A549 (cell line): ENCODE measurements at regions not wholly inside any gene's neighbourhood (a gene's known extent, or its start where the extent isn't known, plus 50 kb on each side); places are given as distances from the start of the nearest gene placed in this dataset.

ENCODE experiments used
- ATAC-seq, 2 experiments: fragments of 200-7000 bp in 1 of 2; fragments of >200 bp in 1 of 2; cut with Nextera tagmentation in 1 of 2; cut with Tn5 transposase in 1 of 2; 3 replicates each; pipeline versions ENCODE4 v1.8.0 to v1.9.1; 2018 to 2020; ENCODE audit warnings: mild to moderate bottlenecking in 1 of 2, moderate library complexity in 1 of 2
- CTCF ChIA-PET: fragments of 300-600 bp; sonication (Branson Sonifier 250); formaldehyde crosslinking; extraction: SDS; loops from one replicate; lab custom pipeline; 2021; ENCODE audit warnings: antibody characterized with exemption, inconsistent platforms; lab: Yijun Ruan, JAX
- POLR2A ChIA-PET: fragments of 350-600 bp; formaldehyde crosslinking; extraction: SDS; loops from one replicate; lab custom pipeline; 2021; ENCODE audit warnings: antibody characterized with exemption, inconsistent platforms; lab: Yijun Ruan, JAX
- DNase-seq, 2 experiments: peaks; one replicate each; pipeline versions ENCODE4 v3.0.0 to v3.0.0-alpha.2; 2011 to 2016; ENCODE audit warnings: low read depth in 1 of 2, low spot score in 1 of 2
- FAIRE-seq: peaks from 2 replicates; lab custom pipeline; 2011; peaks lifted over from hg19 to GRCh38; lab: Jason Lieb, UNC
- H3K27ac ChIP-seq, 2 experiments: fragments of >200 bp; sonication (Bioruptor Twin); formaldehyde crosslinking; 3 replicates each; pipeline ENCODE4 v1.5.1; 2016 to 2017
- H3K4me1 ChIP-seq: fragments of >200 bp; sonication (Bioruptor Twin); formaldehyde crosslinking; 3 replicates; pipeline ENCODE4 v1.6.1; 2016
- H3K4me2 ChIP-seq: fragments of >200 bp; sonication (Bioruptor Twin); formaldehyde crosslinking; 3 replicates; pipeline ENCODE4 v1.6.1; 2016
- H3K4me3 ChIP-seq: fragments of >200 bp; sonication (Bioruptor Twin); formaldehyde crosslinking; 3 replicates; pipeline ENCODE4 v1.5.1; 2016
- H3K9me3 ChIP-seq: fragments of >200 bp; sonication (Bioruptor Twin); formaldehyde crosslinking; 3 replicates; pipeline ENCODE4 v1.6.1; 2016
- ATOH8 ChIP-seq: fragments of 250-450 bp; sonication (Bioruptor Pico); IDR thresholded peaks from 2 replicates; pipeline ENCODE4 v1.5.0; 2020; ENCODE audit warnings: low read depth, mild to moderate bottlenecking, moderate library complexity
- CBX2 ChIP-seq: fragments of 200-600 bp; sonication (generic); IDR thresholded peaks from 2 replicates; pipeline ENCODE4 v1.6.1; 2016; ENCODE audit warnings: low read depth, mild to moderate bottlenecking, borderline replicate concordance
- CHD2 ChIP-seq: fragments of 150-350 bp; IDR thresholded peaks from 2 replicates; pipeline ENCODE4 v1.6.1; 2014; ENCODE audit warnings: low read length; ENCODE audit not compliant: partially characterized antibody
- CHD4 ChIP-seq: fragments of 200-600 bp; sonication (generic); IDR thresholded peaks from 2 replicates; pipeline ENCODE4 v1.6.1; 2016; ENCODE audit warnings: antibody characterized with exemption, mild to moderate bottlenecking, borderline replicate concordance
- ELK1 ChIP-seq: fragments of 150-350 bp; IDR thresholded peaks from 2 replicates; pipeline ENCODE4 v1.6.1; 2014; ENCODE audit warnings: low read depth, mild to moderate bottlenecking, low read length
- ESRRA ChIP-seq: fragments of 150-350 bp; IDR thresholded peaks from 2 replicates; pipeline ENCODE4 v1.6.1; 2014; ENCODE audit warnings: mild to moderate bottlenecking, low read length, borderline replicate concordance
- FOSB ChIP-seq: fragments of 250-450 bp; sonication (Bioruptor Pico); IDR thresholded peaks from 2 replicates; pipeline ENCODE4 v1.5.0; 2020; ENCODE audit warnings: mild to moderate bottlenecking, moderate library complexity
- GATA3 ChIP-seq: IDR thresholded peaks from 2 replicates; pipeline ENCODE4 v1.6.1; 2012; ENCODE audit warnings: borderline replicate concordance
- HMGXB4 ChIP-seq: fragments of 250-450 bp; sonication (Bioruptor Pico); IDR thresholded peaks from 2 replicates; pipeline ENCODE4 v1.5.0; 2021; ENCODE audit warnings: mild to moderate bottlenecking, moderate library complexity, borderline replicate concordance
- MAZ ChIP-seq: fragments of 150-350 bp; IDR thresholded peaks from 2 replicates; pipeline ENCODE4 v1.6.1; 2014; ENCODE audit warnings: antibody characterized with exemption, low read depth, low read length, borderline replicate concordance
- NFE2L2 ChIP-seq: fragments of 150-350 bp; conservative IDR thresholded peaks from 2 replicates; pipeline ENCODE4 v1.6.1; 2014; ENCODE audit warnings: low read length
- POLR2A ChIP-seq: IDR thresholded peaks from 2 replicates; pipeline ENCODE4 v1.6.1; 2012; ENCODE audit warnings: mild to moderate bottlenecking, low read length
- RNF2 ChIP-seq: fragments of 200-600 bp; sonication (generic); IDR thresholded peaks from 2 replicates; pipeline ENCODE4 v1.6.1; 2016; ENCODE audit warnings: low read depth, mild to moderate bottlenecking, antibody characterized with exemption, moderate library complexity, borderline replicate concordance
- SREBF2 ChIP-seq: fragments of 450-650 bp; IDR thresholded peaks from 2 replicates; pipeline ENCODE4 v1.6.1; 2014; ENCODE audit warnings: mild to moderate bottlenecking, moderate library complexity
- TP53 ChIP-seq: fragments of 250-450 bp; sonication (Bioruptor Pico); IDR thresholded peaks from 2 replicates; pipeline ENCODE4 v1.5.0; 2021; ENCODE audit warnings: mild to moderate bottlenecking, moderate library complexity
- ZC3H11A ChIP-seq: fragments of 450-650 bp; IDR thresholded peaks from 2 replicates; pipeline ENCODE4 v1.6.1; 2014; ENCODE audit warnings: antibody characterized with exemption, mild to moderate bottlenecking
- WGBS: methylation state at CpG from one replicate; pipeline ENCODE4 v1.1.6; 2017; ENCODE audit errors: missing lambda C conversion rate; 5-methylcytosine and 5-hydroxymethylcytosine counted together
- TF ChIP-seq, protein P1 (sequence below): fragments of >200 bp; sonication (Bioruptor Twin); formaldehyde crosslinking; IDR thresholded peaks from 2 replicates; pipeline ENCODE4 v1.6.1; 2016
- TF ChIP-seq, protein P2 (sequence below): IDR thresholded peaks from 2 replicates; pipeline ENCODE4 v1.6.1; 2012

GRCh38 chr3:140770977-140771667 lies 93.3 kb downstream of the TRIM42 start:
- Histone ChIP-seq H3K4me3 (no peak overlapping the region), H3K27ac (no peak overlapping the region)
- CTCF ChIA-PET: no interaction called here
- WGBS: 3% methylated on average over 3 of the region's 3 CpGs
- TF ChIP-seq, protein P1, sequence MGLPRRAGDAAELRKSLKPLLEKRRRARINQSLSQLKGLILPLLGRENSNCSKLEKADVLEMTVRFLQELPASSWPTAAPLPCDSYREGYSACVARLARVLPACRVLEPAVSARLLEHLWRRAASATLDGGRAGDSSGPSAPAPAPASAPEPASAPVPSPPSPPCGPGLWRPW: no peak
- TF ChIP-seq ZC3H11A: no peak
- no peak for TF ChIP-seq HMGXB4 (CRISPR knock-in tag)
- no peak for TF ChIP-seq TP53 (CRISPR knock-in tag)
- TF ChIP-seq CBX2: no peak
- TF ChIP-seq, protein P2, sequence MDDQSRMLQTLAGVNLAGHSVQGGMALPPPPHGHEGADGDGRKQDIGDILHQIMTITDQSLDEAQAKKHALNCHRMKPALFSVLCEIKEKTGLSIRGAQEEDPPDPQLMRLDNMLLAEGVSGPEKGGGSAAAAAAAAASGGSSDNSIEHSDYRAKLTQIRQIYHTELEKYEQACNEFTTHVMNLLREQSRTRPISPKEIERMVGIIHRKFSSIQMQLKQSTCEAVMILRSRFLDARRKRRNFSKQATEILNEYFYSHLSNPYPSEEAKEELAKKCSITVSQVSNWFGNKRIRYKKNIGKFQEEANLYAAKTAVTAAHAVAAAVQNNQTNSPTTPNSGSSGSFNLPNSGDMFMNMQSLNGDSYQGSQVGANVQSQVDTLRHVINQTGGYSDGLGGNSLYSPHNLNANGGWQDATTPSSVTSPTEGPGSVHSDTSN: no peak
- no peak for TF ChIP-seq POLR2A
- no peak for TF ChIP-seq CHD4
- TF ChIP-seq NFE2L2: no peak
- no peak for TF ChIP-seq MAZ
- TF ChIP-seq GATA3: no peak
- no peak for TF ChIP-seq ATOH8 (CRISPR knock-in tag)
- no peak for TF ChIP-seq RNF2
- TF ChIP-seq FOSB (CRISPR knock-in tag): no peak
- no peak for TF ChIP-seq CHD2
- TF ChIP-seq, all 56 proteins: peak for 0
- Histone ChIP-seq H3K4me2 (no peak overlapping the region), H3K4me1 (no peaks in the 10 kb centered on the region), H3K9me3 (no peaks in the 10 kb centered on the region)
- no peak for ATAC-seq
- FAIRE-seq: no peak
- no peak for DNase-seq
- POLR2A ChIA-PET: no interaction called here

DNA sequence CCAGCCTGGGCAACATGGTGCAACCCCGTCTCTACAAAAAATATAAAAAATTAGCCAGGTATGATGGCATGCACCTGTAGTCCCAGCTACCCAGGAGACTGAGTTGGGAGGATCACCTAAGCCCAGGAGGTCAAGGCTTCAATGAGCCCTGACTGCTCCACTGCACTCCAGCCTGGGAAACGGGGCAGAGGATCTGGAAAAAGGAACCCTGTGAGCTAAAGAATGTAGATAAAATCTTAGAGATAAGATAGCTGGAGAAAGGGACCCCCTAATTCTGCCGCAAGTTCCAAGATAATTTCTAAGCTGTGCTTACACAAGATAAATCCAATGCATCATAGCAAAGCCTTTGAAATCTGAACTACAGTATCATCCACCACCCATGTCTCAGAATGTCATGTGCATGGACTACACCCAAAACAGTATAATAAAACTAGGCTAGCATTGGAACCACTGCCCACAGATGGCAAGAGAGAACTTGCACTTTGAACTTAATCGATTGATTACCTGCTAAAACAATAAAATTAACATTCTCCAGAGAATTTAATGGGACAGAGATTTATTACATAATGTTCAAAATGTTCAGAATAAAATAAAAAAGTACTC lies 99.9 kb downstream of the TRIM42 start:
- Histone ChIP-seq H3K4me1 (no peaks in the 10 kb centered on the region), H3K4me3 (no peak overlapping the region), H3K27ac (no peak overlapping the region), H3K4me2 (no peak overlapping the region), H3K9me3 (no peaks in the 10 kb centered on the region)
- FAIRE-seq: no peak
- no peak for TF ChIP-seq SREBF2
- TF ChIP-seq ELK1: no peak
- no peak for TF ChIP-seq NFE2L2
- TF ChIP-seq ESRRA: no peak
- DNase-seq: no peak
- POLR2A ChIA-PET: no interaction called here
- CTCF ChIA-PET: no interaction called here
- 15% methylated on average over 4 of the region's 4 CpGs for WGBS
- ATAC-seq: no peak
